ENCODE measurements at regions not wholly inside any gene's neighbourhood (a gene's known extent, or its start where the extent isn't known, plus 50 kb on each side); places are given as distances from the start of the nearest gene placed in this dataset.

DNA sequence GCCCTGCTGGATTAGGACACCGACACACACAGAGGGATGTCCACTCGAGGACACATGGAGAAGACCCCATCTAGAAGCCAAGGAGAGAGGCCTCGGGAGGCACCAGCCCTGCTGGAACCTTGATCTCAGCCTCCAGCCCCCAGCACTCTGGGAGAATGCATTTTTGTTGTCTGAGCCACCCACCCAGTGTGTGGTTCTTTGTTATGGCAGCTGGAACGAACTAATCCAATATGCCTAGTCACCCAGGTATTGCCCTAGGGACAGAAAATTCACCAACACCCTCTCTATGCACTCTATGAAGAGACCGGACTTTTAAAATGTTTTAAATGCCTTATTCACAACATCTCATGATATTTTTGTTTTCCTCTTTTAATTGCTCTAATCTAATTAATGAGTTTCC, 117.4 kb downstream of the CRYAA start:
- no peak for TF ChIP-seq CTCF (IDR thresholded peaks at IDR 0.05)
- no peak for TF ChIP-seq EP300 (IDR thresholded peaks at IDR 0.05)
